Embryonic facial prominence (tissue), 1 donor: ENCODE measurements at regions not wholly inside any gene's neighbourhood (a gene's known extent, or its start where the extent isn't known, plus 50 kb on each side); places are given as distances from the start of the nearest gene placed in this dataset.

Source experiments
- DNase-seq: peaks from one replicate; pipeline ENCODE4 v3.0.0-alpha.2; 2016; ENCODE audit errors: extremely low spot score

- DNase-seq: no peak
Measured at GRCh38 chr9:82216435-82216834, 227.9 kb downstream of the SPATA31D1 start.

- DNase-seq: no peak
Measured at GRCh38 chr9:82223442-82223841, 234.9 kb downstream of the SPATA31D1 start.

- DNase-seq: no peak
Measured at GRCh38 chr9:82231411-82231810, 242.8 kb downstream of the SPATA31D1 start.

- DNase-seq: no peak
Measured at GRCh38 chr9:82234160-82234943, 245.8 kb downstream of the SPATA31D1 start.

GRCh38 chr9:82242285-82242963 lies 253.9 kb downstream of the SPATA31D1 start:
- DNase-seq: no peak

- no peak for DNase-seq
Measured at GRCh38 chr9:82247318-82247717, 258.7 kb downstream of the SPATA31D1 start.

- no peak for DNase-seq
Measured at GRCh38 chr9:82252116-82252515, 263.5 kb downstream of the SPATA31D1 start.

GRCh38 chr9:82254646-82255367 lies 266.2 kb downstream of the SPATA31D1 start:
- no peak for DNase-seq

- no peak for DNase-seq
Measured at GRCh38 chr9:82255481-82256176, 267.1 kb downstream of the SPATA31D1 start.

GRCh38 chr9:82260691-82261090 lies 272.1 kb downstream of the SPATA31D1 start:
- no peak for DNase-seq

GRCh38 chr9:82263619-82264018 lies 275.0 kb downstream of the SPATA31D1 start:
- no peak for DNase-seq

GRCh38 chr9:82271106-82271561 lies 282.6 kb downstream of the SPATA31D1 start:
- DNase-seq: no peak

- DNase-seq: no peak
Measured at GRCh38 chr9:82273121-82273520, 284.5 kb downstream of the SPATA31D1 start.

- DNase-seq: no peak
Measured at GRCh38 chr9:82275258-82275927, 286.8 kb downstream of the SPATA31D1 start.

GRCh38 chr9:82281066-82281465 lies 292.5 kb downstream of the SPATA31D1 start:
- DNase-seq: no peak

GRCh38 chr9:82284758-82285157 lies 296.2 kb downstream of the SPATA31D1 start:
- no peak for DNase-seq

GRCh38 chr9:82295181-82295580 lies 306.6 kb downstream of the SPATA31D1 start:
- DNase-seq: no peak

- DNase-seq: no peak
Measured at GRCh38 chr9:82299870-82300269, 311.3 kb downstream of the SPATA31D1 start.

GRCh38 chr9:82302968-82303655 lies 314.5 kb downstream of the SPATA31D1 start:
- DNase-seq: no peak

- no peak for DNase-seq
Measured at GRCh38 chr9:82308836-82309235, 320.3 kb downstream of the SPATA31D1 start.

- DNase-seq: no peak
Measured at GRCh38 chr9:82313697-82314096, 325.1 kb downstream of the SPATA31D1 start.
